ENCODE measurements at regions not wholly inside any gene's neighbourhood (a gene's known extent, or its start where the extent isn't known, plus 50 kb on each side); places are given as distances from the start of the nearest gene placed in this dataset.

DNA sequence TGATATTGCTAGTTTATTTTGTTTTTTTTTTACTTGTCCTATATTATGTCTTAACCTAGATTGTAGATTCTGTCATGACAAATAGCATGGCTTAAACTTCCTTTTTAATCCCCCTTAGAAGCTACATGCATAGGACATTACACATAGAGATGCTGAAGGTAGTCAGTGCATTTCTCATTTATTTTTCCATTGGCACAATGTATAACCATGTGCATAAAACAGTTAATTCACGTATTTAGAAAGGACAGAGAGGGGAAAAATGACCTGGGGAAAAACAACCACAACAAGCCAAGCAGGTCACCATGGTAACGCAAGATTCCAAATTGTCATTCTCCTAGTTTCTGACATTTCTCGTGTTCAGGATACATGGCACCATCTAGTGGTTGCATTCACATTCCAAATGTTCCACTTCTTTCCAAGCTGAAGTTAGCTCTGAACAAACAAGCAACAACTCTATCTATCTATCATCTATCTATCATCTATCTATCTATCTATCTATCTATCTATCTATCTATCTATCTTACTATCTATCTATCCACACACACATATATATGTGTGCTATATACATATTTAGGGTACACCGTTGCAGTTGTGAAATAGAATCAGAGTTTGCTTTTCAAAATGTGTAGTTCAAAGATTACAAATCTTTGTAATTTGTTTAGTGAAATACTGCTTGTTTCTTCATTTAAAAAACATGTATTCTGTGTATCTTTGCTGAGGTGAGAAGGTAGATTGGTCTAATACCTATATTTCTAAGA lies 487.2 kb upstream of the ST8SIA4 start:
- H3K4me3 ChIP-seq (ENCODE audit: low read depth, low read length): no peak overlapping the region
- DNase-seq (ENCODE audit: low read depth, low spot score): peak; percentile 67
- TF ChIP-seq, protein P1, sequence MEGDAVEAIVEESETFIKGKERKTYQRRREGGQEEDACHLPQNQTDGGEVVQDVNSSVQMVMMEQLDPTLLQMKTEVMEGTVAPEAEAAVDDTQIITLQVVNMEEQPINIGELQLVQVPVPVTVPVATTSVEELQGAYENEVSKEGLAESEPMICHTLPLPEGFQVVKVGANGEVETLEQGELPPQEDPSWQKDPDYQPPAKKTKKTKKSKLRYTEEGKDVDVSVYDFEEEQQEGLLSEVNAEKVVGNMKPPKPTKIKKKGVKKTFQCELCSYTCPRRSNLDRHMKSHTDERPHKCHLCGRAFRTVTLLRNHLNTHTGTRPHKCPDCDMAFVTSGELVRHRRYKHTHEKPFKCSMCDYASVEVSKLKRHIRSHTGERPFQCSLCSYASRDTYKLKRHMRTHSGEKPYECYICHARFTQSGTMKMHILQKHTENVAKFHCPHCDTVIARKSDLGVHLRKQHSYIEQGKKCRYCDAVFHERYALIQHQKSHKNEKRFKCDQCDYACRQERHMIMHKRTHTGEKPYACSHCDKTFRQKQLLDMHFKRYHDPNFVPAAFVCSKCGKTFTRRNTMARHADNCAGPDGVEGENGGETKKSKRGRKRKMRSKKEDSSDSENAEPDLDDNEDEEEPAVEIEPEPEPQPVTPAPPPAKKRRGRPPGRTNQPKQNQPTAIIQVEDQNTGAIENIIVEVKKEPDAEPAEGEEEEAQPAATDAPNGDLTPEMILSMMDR (IDR thresholded peaks at IDR 0.05; ENCODE audit: low read depth, low read length): peak; percentile 66
- in situ Hi-C loops (cut with HindIII; ENCODE audit: low sequenced_read_pairs): no loop called here

DNA sequence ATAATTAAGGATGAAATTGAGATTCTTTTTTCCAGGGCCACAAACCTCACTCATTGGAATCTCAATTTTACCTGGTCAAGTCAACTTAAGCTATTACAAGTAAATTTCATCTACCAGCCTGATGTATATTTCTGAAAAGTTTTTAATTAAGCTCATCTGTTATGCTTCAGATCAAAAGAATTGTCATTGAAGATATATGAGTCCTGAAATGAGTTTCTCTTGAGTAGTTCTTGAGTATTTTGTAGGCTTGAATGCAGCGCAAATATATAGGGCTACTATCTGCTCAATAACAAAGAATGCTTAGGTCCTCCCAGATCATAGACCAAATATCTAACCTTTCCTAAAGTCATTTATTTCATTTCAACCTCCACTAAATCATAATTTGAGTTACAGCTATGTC lies 482.2 kb upstream of the ST8SIA4 start:
- TF ChIP-seq, protein P1 (IDR thresholded peaks at IDR 0.05; ENCODE audit: low read depth, low read length): no peak
- no peak overlapping the region for H3K4me3 ChIP-seq (ENCODE audit: low read depth, low read length)
- no peak for DNase-seq (ENCODE audit: low read depth, low spot score)
- in situ Hi-C loops (cut with HindIII; ENCODE audit: low sequenced_read_pairs): no loop called here

DNA sequence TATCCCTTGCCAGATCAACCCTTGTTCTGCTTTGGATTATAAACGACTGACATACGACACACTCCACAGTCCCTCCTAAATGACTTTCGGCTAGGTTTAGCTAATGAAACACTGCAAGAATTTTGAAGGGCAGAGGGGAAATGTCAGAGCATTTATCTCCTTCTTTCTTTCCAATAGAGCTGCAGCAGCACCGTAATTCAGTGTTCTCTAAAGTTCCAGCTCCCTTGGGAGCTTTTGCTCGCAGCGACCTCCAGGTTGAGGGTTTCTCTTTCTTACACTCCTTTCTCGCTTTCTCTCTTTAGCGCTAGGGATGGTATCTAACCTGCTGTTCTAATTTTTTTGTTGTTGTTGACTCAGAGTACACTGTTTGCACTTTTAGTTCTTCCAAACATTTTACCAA lies 467.1 kb upstream of the ST8SIA4 start:
- no peak overlapping the region for H3K4me3 ChIP-seq (ENCODE audit: low read depth, low read length)
- TF ChIP-seq, protein P1 (IDR thresholded peaks at IDR 0.05; ENCODE audit: low read depth, low read length): no peak
- DNase-seq (ENCODE audit: low read depth, low spot score): peak; percentile 4
- in situ Hi-C loops (cut with HindIII; ENCODE audit: low sequenced_read_pairs): no loop called here

DNA sequence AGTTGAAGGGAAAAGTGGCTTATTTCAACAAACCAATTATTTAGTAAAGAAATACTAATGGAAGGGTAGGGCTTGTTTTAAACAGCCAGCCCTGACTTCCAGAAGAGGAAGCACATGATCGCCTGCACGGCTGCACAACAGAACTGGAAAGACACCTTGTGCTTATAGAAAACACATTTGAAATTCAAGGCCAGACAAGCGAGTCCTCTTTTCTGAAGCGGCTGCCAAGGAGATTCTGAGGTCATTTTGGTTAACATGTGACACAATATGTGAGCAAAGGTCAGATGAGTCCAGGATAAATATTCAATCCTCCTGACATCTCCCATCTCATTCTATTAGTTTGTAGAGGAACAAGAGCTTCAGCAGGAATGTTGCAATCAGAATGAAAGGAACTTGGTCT lies 461.4 kb upstream of the ST8SIA4 start:
- in situ Hi-C loops (cut with HindIII; ENCODE audit: low sequenced_read_pairs): no loop called here
- TF ChIP-seq, protein P1 (IDR thresholded peaks at IDR 0.05; ENCODE audit: low read depth, low read length): no peak
- H3K4me3 ChIP-seq (ENCODE audit: low read depth, low read length): no peak overlapping the region
- DNase-seq (ENCODE audit: low read depth, low spot score): no peak

DNA sequence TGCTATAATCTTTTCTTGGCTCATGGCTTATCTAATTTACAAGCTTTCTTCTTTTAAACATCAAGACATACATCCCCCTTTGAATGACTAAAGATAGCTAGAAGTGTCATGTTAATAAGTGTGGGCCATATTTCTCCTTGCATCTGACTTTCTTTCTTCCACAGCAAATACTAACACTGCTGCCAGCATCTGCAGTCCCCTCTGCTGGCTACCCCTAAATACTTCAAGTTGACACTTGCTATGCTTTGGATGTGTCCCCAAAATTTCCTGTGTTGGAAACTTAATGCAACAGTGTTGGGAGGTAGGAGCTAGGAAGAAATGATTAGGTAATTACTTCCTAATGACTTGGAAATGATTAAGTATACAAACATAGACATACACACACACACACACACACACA lies 459.0 kb upstream of the ST8SIA4 start:
- in situ Hi-C loops (cut with HindIII; ENCODE audit: low sequenced_read_pairs): no loop called here
- no peak overlapping the region for H3K4me3 ChIP-seq (ENCODE audit: low read depth, low read length)
- TF ChIP-seq, protein P1 (IDR thresholded peaks at IDR 0.05; ENCODE audit: low read depth, low read length): no peak
- no peak for DNase-seq (ENCODE audit: low read depth, low spot score)

DNA sequence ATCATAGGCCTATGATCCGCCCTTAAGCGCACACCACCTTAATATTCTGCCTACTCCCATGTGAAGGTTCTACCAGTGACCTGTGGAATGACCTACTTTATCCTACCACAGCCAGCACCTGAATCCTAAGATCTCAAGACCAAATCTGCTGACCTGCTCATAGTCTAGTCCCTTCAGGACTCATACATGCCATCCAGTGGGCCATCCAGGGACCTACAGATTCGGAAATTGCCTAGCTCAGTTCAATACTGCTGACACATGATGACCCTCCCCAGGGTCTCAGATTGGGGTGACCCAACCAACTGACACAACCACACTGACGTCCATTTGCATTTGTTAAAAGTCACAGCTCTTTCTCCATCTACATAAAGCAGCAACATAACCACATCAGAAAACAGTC lies 443.8 kb upstream of the ST8SIA4 start:
- DNase-seq (ENCODE audit: low read depth, low spot score): no peak
- no peak overlapping the region for H3K4me3 ChIP-seq (ENCODE audit: low read depth, low read length)
- TF ChIP-seq, protein P1 (IDR thresholded peaks at IDR 0.05; ENCODE audit: low read depth, low read length): no peak
- in situ Hi-C loops (cut with HindIII; ENCODE audit: low sequenced_read_pairs): no loop called here

Measured in astrocyte of the spinal cord (primary cell).